NCI-H2171 treated with DMSO at 0.1 percent for 48 hours (cell line): ENCODE measurements at regions not wholly inside any gene's neighbourhood (a gene's known extent, or its start where the extent isn't known, plus 50 kb on each side); places are given as distances from the start of the nearest gene placed in this dataset.

Experiments
- DNase-seq: peaks from one replicate; lab custom pipeline; 2025; lab: John Stamatoyannopoulos, UW

- DNase-seq, result no peak
Measured at GRCh38 chr14:86712727-86713126, 1182.8 kb downstream of the FLRT2 start.

GRCh38 chr14:86712176-86712575 lies 1182.2 kb downstream of the FLRT2 start:
- DNase-seq, result no peak

DNA sequence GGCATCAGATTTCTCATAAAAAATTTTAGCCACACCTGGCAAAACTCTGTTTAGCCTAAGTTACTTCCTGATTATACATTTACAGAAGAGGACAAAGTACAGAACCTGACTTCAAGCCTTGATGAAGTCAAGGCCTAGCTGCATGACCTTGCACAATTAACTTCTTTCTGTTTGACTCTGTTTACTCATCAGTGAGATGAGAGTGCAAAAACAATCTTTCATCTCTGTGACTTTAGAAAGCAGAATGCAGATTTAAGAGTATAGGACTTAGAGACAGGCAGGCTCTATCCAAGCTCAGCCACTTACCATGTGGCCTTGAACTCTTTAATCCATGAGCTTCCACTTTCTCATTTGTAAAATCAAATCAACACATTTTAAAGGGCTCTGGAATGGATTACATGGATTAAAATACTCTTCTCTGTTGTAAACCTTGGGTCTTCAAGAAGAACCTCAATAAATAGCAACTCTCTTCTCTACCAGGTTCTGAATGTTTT lies 1178.9 kb downstream of the FLRT2 start:
- no peak for DNase-seq

- no peak for DNase-seq
Measured at GRCh38 chr14:86707071-86707470, 1177.1 kb downstream of the FLRT2 start.

- peak; percentile 88 for DNase-seq
Measured at GRCh38 chr14:86683561-86683960, 1153.6 kb downstream of the FLRT2 start.

- DNase-seq, result no peak
Measured at GRCh38 chr14:86675059-86675458, 1145.1 kb downstream of the FLRT2 start.

- peak; percentile 76 for DNase-seq
Measured at GRCh38 chr14:86673523-86673969, 1143.6 kb downstream of the FLRT2 start.

DNA sequence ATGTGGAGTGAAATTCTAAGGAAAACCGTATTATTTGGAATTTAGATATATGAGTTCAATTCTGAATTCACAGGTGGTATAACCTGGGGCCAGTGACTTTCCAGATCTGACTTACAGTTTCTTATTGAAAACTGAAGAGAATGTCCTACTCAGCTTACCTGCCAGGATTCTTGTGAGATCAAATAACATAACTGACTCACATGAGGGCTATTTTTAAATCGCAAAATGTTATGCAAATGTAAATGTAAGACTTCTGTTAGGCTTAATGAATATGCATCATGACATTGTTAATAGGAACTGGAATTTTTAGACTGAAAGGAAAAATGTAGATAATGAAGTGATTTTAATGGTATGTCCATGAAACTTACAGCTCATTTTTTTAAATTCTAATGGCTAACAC lies 1142.1 kb downstream of the FLRT2 start:
- peak; percentile 48 for DNase-seq

DNA sequence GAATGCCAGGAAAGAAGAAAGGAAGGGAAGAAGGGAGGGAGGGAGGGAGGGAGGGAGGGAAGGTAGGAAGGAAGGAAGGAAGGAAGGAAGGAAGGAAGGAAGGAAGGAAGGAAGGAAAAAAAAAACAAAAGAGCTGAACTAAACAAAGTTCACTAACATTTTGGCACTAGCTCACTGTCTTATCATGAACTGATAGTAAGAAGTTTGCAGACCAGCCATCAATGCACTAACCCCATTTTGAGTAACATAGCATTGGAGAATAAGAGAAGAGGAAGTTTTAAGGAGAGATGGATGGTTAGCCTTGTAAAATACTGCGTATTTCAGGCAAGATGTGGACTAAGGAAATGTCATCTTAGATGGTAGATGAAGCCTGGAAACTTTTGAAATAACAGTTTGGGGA lies 1136.0 kb downstream of the FLRT2 start:
- DNase-seq, result no peak

DNA sequence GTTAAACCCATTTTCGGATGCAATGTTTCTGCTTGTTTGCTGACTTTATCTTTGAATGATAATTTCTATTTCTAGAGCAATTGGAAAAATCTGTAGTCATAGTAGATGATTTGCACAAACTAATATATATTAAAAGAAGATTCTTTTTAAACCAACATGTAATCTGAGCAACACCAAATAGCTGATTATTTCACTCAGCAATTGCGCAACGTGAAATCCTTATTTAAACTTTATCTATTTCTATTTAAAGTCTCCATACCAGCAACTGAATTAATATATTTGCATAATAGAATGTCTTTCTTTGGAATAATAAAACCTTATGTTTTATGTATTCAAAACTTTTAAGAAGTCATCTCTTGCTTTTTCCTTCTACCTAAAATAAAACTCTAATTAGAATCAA lies 1132.4 kb downstream of the FLRT2 start:
- DNase-seq, result no peak

GRCh38 chr14:86654558-86655184 lies 1124.7 kb downstream of the FLRT2 start:
- DNase-seq, result peak; percentile 43

GRCh38 chr14:86652526-86652925 lies 1122.6 kb downstream of the FLRT2 start:
- DNase-seq, result no peak

DNA sequence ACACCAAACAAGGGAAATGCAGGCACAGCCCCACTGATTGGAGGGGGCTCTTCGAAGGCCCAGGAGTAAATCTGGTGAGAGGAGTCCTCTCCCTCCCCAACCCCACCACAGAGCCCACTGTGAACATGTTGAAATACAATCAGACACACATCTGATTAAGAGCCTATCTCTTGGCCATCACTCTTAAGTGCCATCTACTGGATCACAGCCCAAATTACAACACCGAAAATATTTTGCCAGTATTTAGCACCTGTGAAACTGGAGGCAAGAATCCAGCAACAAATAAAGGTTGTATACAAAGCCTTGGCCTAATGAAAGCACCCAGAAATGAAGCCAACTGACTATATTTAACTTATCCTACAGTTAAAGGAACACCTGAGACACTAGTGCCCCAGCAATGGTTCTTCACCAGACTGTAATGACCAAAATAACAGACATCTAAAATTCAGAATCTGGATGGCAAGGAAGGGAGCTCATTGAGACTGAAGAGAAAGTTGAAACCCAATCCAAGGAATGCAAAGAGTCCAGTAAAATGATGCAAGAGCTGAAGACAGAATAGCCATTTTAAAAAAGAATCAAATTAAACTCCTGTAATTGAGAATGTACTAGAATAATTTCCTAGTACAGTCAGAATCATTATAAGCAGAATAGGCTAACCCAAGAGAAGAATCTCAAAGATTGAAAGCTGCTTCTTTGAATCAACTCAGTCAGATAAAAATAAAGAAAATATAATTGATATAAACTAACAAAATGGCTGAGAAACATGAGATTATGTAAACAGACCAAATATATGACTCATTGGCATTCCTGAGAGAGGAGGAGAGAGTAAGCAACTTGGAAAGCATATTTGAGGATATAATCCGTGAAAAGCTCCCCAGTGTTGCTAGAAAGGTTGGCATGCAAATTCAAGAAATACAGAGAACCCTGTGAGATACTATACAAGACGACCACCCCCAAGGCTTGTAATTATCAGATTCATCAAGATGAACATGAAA lies 1117.0 kb downstream of the FLRT2 start:
- DNase-seq, result no peak

GRCh38 chr14:86646125-86646524 lies 1116.2 kb downstream of the FLRT2 start:
- no peak for DNase-seq

- no peak for DNase-seq
Measured at GRCh38 chr14:86641310-86641709, 1111.4 kb downstream of the FLRT2 start.

GRCh38 chr14:86640288-86640687 lies 1110.3 kb downstream of the FLRT2 start:
- DNase-seq, result peak; percentile 14

DNA sequence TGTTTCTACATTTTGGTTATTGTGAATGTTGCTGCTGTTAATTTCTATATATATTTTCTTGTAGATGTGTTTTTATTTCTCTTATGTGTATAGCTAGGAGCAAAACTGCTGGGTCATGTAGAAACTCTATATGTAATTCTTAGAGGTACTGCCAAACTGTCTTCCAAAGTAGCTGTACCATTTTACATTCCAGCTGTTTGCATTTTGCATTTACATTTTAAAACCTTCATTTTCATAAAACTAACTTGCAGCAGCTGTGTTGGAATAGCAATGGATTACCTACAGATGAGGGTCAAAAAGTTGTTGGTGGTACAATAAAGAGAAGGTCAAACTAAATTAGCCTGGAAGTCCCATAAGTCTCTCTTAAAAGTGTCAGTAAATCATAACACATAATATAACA lies 1109.7 kb downstream of the FLRT2 start:
- no peak for DNase-seq

DNA sequence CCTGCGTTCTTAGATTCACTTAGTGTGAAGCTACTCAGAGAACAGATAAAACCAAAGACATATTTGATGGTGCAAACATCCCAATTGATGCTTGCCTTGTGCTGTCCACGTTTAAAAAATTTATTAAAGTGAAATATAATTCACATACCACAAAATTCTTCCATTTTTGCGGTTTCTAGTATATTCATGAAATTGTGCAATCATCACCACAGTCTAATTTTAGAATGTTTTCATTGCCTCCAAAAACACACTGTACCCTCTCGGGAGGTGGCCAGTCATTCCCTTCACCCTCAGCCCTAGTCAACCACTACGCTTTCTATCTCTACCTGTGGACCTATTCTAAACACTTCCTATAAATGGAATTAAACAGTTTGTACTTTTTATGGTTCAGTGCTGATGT lies 1109.2 kb downstream of the FLRT2 start:
- DNase-seq, result no peak

DNA sequence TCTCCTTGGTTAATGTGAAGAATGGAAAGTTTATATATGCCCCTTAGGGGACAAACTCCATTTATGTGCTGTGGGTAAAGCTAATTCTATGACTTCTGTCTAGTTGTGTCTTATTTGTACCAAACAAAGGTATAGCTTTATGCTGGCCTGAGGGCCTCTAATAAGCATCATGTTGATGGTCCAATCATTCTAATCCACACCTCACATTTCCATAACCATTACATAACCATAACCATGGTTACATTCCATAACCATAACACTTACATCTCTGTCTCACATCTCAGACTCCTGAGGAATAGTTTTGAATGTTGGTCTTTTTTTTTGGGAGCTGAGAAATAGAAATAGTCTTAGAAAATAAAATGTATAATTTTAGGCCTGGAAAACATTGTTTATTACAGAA lies 1097.1 kb downstream of the FLRT2 start:
- DNase-seq, result no peak

DNA sequence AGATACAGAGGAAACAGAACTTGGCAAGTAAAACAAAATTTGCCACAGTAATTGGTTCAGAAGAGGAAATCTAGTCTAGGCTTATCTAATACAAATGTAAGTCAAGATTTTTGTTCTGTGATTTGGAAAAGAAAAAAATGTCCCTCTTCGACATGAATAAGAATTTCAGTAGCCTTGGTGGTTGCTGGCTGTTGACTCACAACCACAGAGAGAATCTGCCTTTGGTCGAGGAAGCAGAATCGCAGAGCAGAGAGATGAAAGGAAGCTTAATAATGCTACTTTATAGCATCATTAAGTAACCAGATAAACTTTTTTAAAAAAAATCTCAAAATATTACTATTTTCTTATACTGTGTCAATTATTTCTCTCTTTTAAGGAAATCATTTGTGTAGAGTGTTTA lies 1096.6 kb downstream of the FLRT2 start:
- no peak for DNase-seq

- DNase-seq, result no peak
Measured at GRCh38 chr14:86625637-86626036, 1095.7 kb downstream of the FLRT2 start.

DNA sequence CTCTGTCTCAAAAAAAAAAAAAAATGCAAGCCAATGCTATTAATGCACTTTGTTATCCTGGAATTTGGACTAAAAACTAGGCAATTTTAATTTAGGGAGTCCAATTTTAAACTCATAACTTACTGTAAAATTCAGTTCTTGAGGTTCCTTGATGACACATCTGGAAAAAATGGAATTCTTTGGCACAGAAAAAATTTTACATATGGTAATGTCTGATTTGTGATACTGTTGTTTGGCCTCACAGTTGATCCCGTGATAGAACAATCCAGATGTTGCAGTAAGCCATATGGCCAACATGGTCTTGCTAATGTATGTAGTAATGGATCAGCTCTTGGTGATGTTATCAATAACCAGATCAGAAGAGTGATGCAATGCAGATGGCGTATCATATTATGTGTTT lies 1089.8 kb downstream of the FLRT2 start:
- no peak for DNase-seq

GRCh38 chr14:86613786-86614185 lies 1083.8 kb downstream of the FLRT2 start:
- DNase-seq, result no peak
